IMR-90 (cell line): ENCODE measurements at regions not wholly inside any gene's neighbourhood (a gene's known extent, or its start where the extent isn't known, plus 50 kb on each side); places are given as distances from the start of the nearest gene placed in this dataset.

ENCODE experiments used
- ATAC-seq: fragments of 200-7000 bp; cut with Tn5 transposase; 2 replicates; pipeline ENCODE4 v1.9.1; 2020; ENCODE audit warnings: low read depth, mild to moderate bottlenecking, moderate library complexity
- BruUV-seq: library from RNA; stranded (reverse); fragments of 400-500 nt; replicated peaks from 2 replicates; lab custom pipeline; 2021; lab: Mats Ljungman, UMichigan
- CTCF ChIA-PET: fragments of 300-600 bp; formaldehyde crosslinking; extraction: SDS; loops from one replicate; lab custom pipeline; 2021; ENCODE audit warnings: antibody characterized with exemption; lab: Yijun Ruan, JAX
- POLR2A ChIA-PET: fragments of 300-600 bp; sonication (Branson Sonifier 250); formaldehyde crosslinking; loops from one replicate; lab custom pipeline; 2022; ENCODE audit warnings: antibody characterized with exemption; ENCODE audit not compliant: unreplicated experiment; lab: Charles Lee
- DNase-seq: peaks from one replicate; pipeline ENCODE4 v3.0.0; 2013
- H2AFZ ChIP-seq: replicated peaks from 2 replicates; pipeline ENCODE3; 2013; ENCODE audit warnings: low read length, mild to moderate bottlenecking; ENCODE audit not compliant: poor library complexity
- H2AK5ac ChIP-seq: 2 replicates; pipeline ENCODE4 v1.6.1; 2013; ENCODE audit warnings: low read depth, low read length, inconsistent platforms
- H2AK9ac ChIP-seq: replicated peaks from 2 replicates; pipeline ENCODE3; 2013; ENCODE audit warnings: mild to moderate bottlenecking, low read depth, low read length, moderate library complexity; ENCODE audit not compliant: poor library complexity
- H2BK120ac ChIP-seq: 2 replicates; pipeline ENCODE4 v1.6.1; 2013; ENCODE audit warnings: low read depth, low read length, inconsistent platforms
- H2BK15ac ChIP-seq: 3 replicates; pipeline ENCODE4 v1.6.1; 2013; ENCODE audit warnings: low read depth, low read length, inconsistent platforms
- H2BK20ac ChIP-seq: 2 replicates; pipeline ENCODE4 v1.6.1; 2013; ENCODE audit warnings: low read depth, mild to moderate bottlenecking, inconsistent platforms, low read length, moderate library complexity
- H2BK5ac ChIP-seq: 2 replicates; pipeline ENCODE4 v1.6.1; 2013; ENCODE audit warnings: mild to moderate bottlenecking, low read depth, low read length, inconsistent platforms; ENCODE audit not compliant: poor library complexity, severe bottlenecking
- H3K14ac ChIP-seq: replicated peaks from 2 replicates; pipeline ENCODE4 v1.6.1; 2013; ENCODE audit warnings: low read depth, low read length, inconsistent platforms
- H3K18ac ChIP-seq: 2 replicates; pipeline ENCODE4 v1.6.1; 2013; ENCODE audit warnings: low read depth, low read length, control low read depth
- H3K23ac ChIP-seq: 2 replicates; pipeline ENCODE4 v1.6.1; 2013; ENCODE audit warnings: low read depth, low read length, inconsistent platforms
- H3K27ac ChIP-seq: 2 replicates; pipeline ENCODE4 v1.5.1; 2013; ENCODE audit warnings: mild to moderate bottlenecking, control low read depth, low read length; ENCODE audit not compliant: insufficient read depth
- H3K27me3 ChIP-seq: 2 replicates; pipeline ENCODE4 v1.6.1; 2013; ENCODE audit warnings: low read length; ENCODE audit not compliant: control insufficient read depth, insufficient read depth
- H3K36me3 ChIP-seq: 2 replicates; pipeline ENCODE4 v1.6.1; 2013; ENCODE audit warnings: low read length, mixed read lengths; ENCODE audit not compliant: control insufficient read depth, insufficient read depth
- H3K4ac ChIP-seq: 2 replicates; pipeline ENCODE4 v1.6.1; 2013; ENCODE audit warnings: low read depth, low read length, inconsistent platforms
- H3K4me1 ChIP-seq: 2 replicates; pipeline ENCODE4 v1.6.1; 2013; ENCODE audit warnings: low read length, mixed read lengths; ENCODE audit not compliant: control insufficient read depth, insufficient read depth
- H3K4me2 ChIP-seq: 2 replicates; pipeline ENCODE4 v1.6.1; 2013; ENCODE audit warnings: low read depth, mild to moderate bottlenecking, control low read depth, low read length, moderate library complexity
- H3K4me3 ChIP-seq: 2 replicates; pipeline ENCODE4 v1.5.1; 2013; ENCODE audit warnings: low read depth, mild to moderate bottlenecking, control low read depth, low read length, moderate library complexity; ENCODE audit not compliant: insufficient read depth
- H3K56ac ChIP-seq: 2 replicates; pipeline ENCODE4 v1.6.1; 2013; ENCODE audit warnings: low read length, inconsistent platforms; ENCODE audit not compliant: insufficient read depth; ENCODE audit errors: extremely low read depth
- H3K79me1 ChIP-seq, 2 experiments: 2 replicates each; pipeline ENCODE4 v1.6.1; 2013; ENCODE audit warnings: low read length in 2 of 2, inconsistent platforms in 1 of 2, low read depth in 1 of 2
- H3K9ac ChIP-seq: 2 replicates; pipeline ENCODE4 v1.6.1; 2013; ENCODE audit warnings: low read depth, low read length, control low read depth
- H3K9me1 ChIP-seq: 2 replicates; pipeline ENCODE4 v1.6.1; 2013; ENCODE audit warnings: low read length, inconsistent platforms; ENCODE audit not compliant: insufficient read depth
- H3K9me3 ChIP-seq: 2 replicates; pipeline ENCODE4 v1.6.1; 2013; ENCODE audit warnings: low read length; ENCODE audit not compliant: control insufficient read depth, insufficient read depth
- H4K20me1 ChIP-seq: 2 replicates; pipeline ENCODE4 v1.6.1; 2013; ENCODE audit warnings: low read length, inconsistent platforms; ENCODE audit not compliant: insufficient read depth
- H4K5ac ChIP-seq: 2 replicates; pipeline ENCODE4 v1.6.1; 2013; ENCODE audit warnings: mild to moderate bottlenecking, low read depth, low read length, control low read depth
- H4K8ac ChIP-seq, 2 experiments: 2 replicates each; pipeline ENCODE4 v1.6.1; 2013; ENCODE audit warnings: low read depth in 2 of 2, low read length in 2 of 2, control low read depth in 1 of 2, inconsistent platforms in 1 of 2
- H4K91ac ChIP-seq: 2 replicates; pipeline ENCODE4 v1.6.1; 2013; ENCODE audit warnings: low read depth, low read length, inconsistent platforms; ENCODE audit not compliant: insufficient read depth
- CEBPB ChIP-seq: IDR thresholded peaks from 2 replicates; pipeline ENCODE4 v1.6.1; 2012; ENCODE audit warnings: low read depth, low read length, improper control_type of control experiment
- MAZ ChIP-seq: IDR thresholded peaks from 2 replicates; pipeline ENCODE4 v1.6.1; 2012; ENCODE audit warnings: low read depth, mild to moderate bottlenecking, low read length, improper control_type of control experiment, moderate library complexity, borderline replicate concordance
- WGBS, 2 experiments: methylation state at CpG; one replicate each; pipeline versions ENCODE4 v1.1.5 to v1.1.7; 2013; ENCODE audit warnings: missing lambda C conversion rate in 2 of 2; ENCODE audit not compliant: insufficient read length in 1 of 2; ENCODE audit errors: extremely low coverage in 2 of 2; 5-methylcytosine and 5-hydroxymethylcytosine counted together
- dilution Hi-C: fragments of 300-500 bp; cut with HindIII; formaldehyde crosslinking; loops from one replicate; pipeline ENCODE4 v1.14.3; 2018; ENCODE audit warnings: low sequenced_read_pairs; ENCODE audit not compliant: unreplicated experiment
- in situ Hi-C: fragments of 300-500 bp; cut with MboI; formaldehyde crosslinking; loops from 3 replicates; pipeline ENCODE4 v1.14.3; 2019; ENCODE audit warnings: low sequenced_read_pairs, inconsistent platforms, mixed read lengths
- intact Hi-C: fragments of 100-400 bp; cut with micrococcal nuclease; formaldehyde crosslinking; loops from 2 replicates; pipeline ENCODE4 v1.10.0; 2022

DNA sequence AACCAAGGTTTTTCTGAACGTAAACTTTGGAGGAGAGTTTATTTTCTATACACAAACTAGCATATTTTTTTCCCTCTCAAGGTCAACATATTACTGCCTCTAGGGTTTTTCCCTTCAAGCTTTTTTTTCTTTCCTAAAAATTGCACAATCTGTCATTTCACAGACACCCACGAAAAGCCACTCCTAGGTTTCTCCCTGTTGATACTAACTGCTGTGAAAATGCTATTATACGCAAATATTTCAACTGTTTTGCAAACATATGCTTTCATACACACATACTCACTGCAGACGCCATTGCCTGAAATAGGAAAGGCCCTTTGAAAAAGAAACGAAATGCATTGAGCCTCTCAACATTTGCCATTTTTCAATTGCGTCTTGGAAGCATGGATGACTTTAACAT lies 333.0 kb downstream of the CD83 start:
- no peak overlapping the region for H3K4me3 ChIP-seq
- no peak overlapping the region for H3K4ac ChIP-seq
- TF ChIP-seq MAZ = no peak
- peak; percentile 68 for TF ChIP-seq CEBPB
- no peaks in the 10 kb centered on the region for H4K20me1 ChIP-seq
- POLR2A ChIA-PET = no interaction called here
- no peak overlapping the region for H2AK9ac ChIP-seq
- H3K79me1 ChIP-seq = no peaks in the 10 kb centered on the region
- intact Hi-C loops (no loop called here), in situ Hi-C loops (no loop called here), dilution Hi-C loops (no loop called here)
- peaks cover 7% of the 10 kb centered on the region; the same call in 1 of the 2 replicates for H3K9me1 ChIP-seq
- H2AK5ac ChIP-seq = no peak overlapping the region
- H2BK120ac ChIP-seq = no peak overlapping the region
- no peak overlapping the region for H3K4me2 ChIP-seq
- 40% methylated on average over 2 of the region's 6 CpGs; no CpG with 5 or more reads in 1 of the 2 experiments for WGBS, 2 experiments
- peaks cover 8% of the 10 kb centered on the region; the same call in 1 of the 2 replicates for H3K4me1 ChIP-seq
- H4K91ac ChIP-seq = no peak overlapping the region
- H3K27ac ChIP-seq = no peak overlapping the region
- no peak overlapping the region for H3K9ac ChIP-seq
- ATAC-seq (peak; percentile 60), DNase-seq (peak; percentile 21)
- H3K14ac ChIP-seq = no peak overlapping the region
- no peak overlapping the region for H2BK5ac ChIP-seq
- no peak overlapping the region for H4K8ac ChIP-seq
- peaks cover 5% of the 10 kb centered on the region; the same call in 1 of the 2 replicates for H3K9me3 ChIP-seq
- no peak overlapping the region for H4K5ac ChIP-seq
- no TSS peak for BruUV-seq
- no peak overlapping the region for H2BK15ac ChIP-seq
- no peak overlapping the region for H2BK20ac ChIP-seq
- H3K56ac ChIP-seq = no peak overlapping the region
- CTCF ChIA-PET = no interaction called here
- H3K27me3 ChIP-seq = no peaks in the 10 kb centered on the region
- H3K23ac ChIP-seq = no peak overlapping the region
- H3K36me3 ChIP-seq = no peaks in the 10 kb centered on the region
- no peak overlapping the region for H2AFZ ChIP-seq
- H3K18ac ChIP-seq = no peak overlapping the region
